Caco-2 (cell line): ENCODE measurements at regions not wholly inside any gene's neighbourhood (a gene's known extent, or its start where the extent isn't known, plus 50 kb on each side); places are given as distances from the start of the nearest gene placed in this dataset.

Experiments
- BruUV-seq: library from RNA; stranded (reverse); fragments of 400-500 nt; replicated peaks from 2 replicates; lab custom pipeline; 2021; lab: Mats Ljungman, UMichigan
- CTCF ChIA-PET: fragments of 300-600 bp; sonication (Branson Sonifier 250); formaldehyde crosslinking; loops from one replicate; lab custom pipeline; 2022; ENCODE audit warnings: antibody characterized with exemption; lab: Charles Lee
- POLR2A ChIA-PET: fragments of 300-600 bp; sonication (Branson Sonifier 250); formaldehyde crosslinking; loops from one replicate; lab custom pipeline; 2022; ENCODE audit warnings: antibody characterized with exemption; lab: Charles Lee
- DNase-seq, 2 experiments: peaks; one replicate each; pipeline versions ENCODE4 v3.0.0 to v3.0.0-alpha.2; 2020 to 2022
- H3K27me3 ChIP-seq: replicated peaks from 2 replicates; pipeline ENCODE4 v1.6.0; 2011; ENCODE audit warnings: low read length; ENCODE audit not compliant: control insufficient read depth, insufficient read depth
- H3K36me3 ChIP-seq: 2 replicates; pipeline ENCODE4 v1.5.1; 2011; ENCODE audit warnings: low read length; ENCODE audit not compliant: control insufficient read depth, insufficient read depth
- H3K4me1 ChIP-seq: fragments of 250-450 bp; sonication (Bioruptor Pico); 2 replicates; pipeline ENCODE4 v1.5.1; 2020; ENCODE audit warnings: mild to moderate bottlenecking
- H3K4me3 ChIP-seq: 2 replicates; pipeline ENCODE4 v1.5.1; 2011; ENCODE audit warnings: low read depth, mild to moderate bottlenecking, control low read depth, low read length
- H3K9me3 ChIP-seq: fragments of 250-450 bp; sonication (Bioruptor Pico); 2 replicates; pipeline ENCODE4 v1.5.1; 2020; ENCODE audit warnings: mild to moderate bottlenecking, moderate library complexity
- H3K27ac Mint-ChIP-seq: one replicate; pipeline ENCODE4 v1.8.0; 2022; ENCODE audit warnings: mixed read lengths; ENCODE audit not compliant: unreplicated experiment
- H3K27me3 Mint-ChIP-seq: one replicate; pipeline ENCODE4 v1.8.0; 2022; ENCODE audit warnings: mixed read lengths; ENCODE audit not compliant: insufficient read depth, unreplicated experiment
- H3K36me3 Mint-ChIP-seq: one replicate; pipeline ENCODE4 v1.8.0; 2022; ENCODE audit warnings: mild to moderate bottlenecking, mixed read lengths; ENCODE audit not compliant: insufficient read depth, unreplicated experiment
- H3K4me1 Mint-ChIP-seq: one replicate; pipeline ENCODE4 v1.8.0; 2022; ENCODE audit warnings: low read depth, mixed read lengths; ENCODE audit not compliant: unreplicated experiment
- H3K4me3 Mint-ChIP-seq: one replicate; pipeline ENCODE4 v1.8.0; 2022; ENCODE audit warnings: mild to moderate bottlenecking, moderate library complexity, mixed read lengths; ENCODE audit not compliant: unreplicated experiment
- H3K9me3 Mint-ChIP-seq: one replicate; pipeline ENCODE4 v1.8.0; 2022; ENCODE audit warnings: mixed read lengths; ENCODE audit not compliant: unreplicated experiment
- CTCF ChIP-seq, 2 experiments: fragments of 200-600 bp in 1 of 2; IDR thresholded peaks; 1 replicate in 1 of 2; 2 replicates in 1 of 2; pipeline versions ENCODE4 v1.5.1 to v1.8.0; 2011 to 2022; ENCODE audit warnings: antibody characterized with exemption in 1 of 2, control low read depth in 1 of 2, inconsistent platforms in 1 of 2, low read depth in 1 of 2, low read length in 1 of 2, mild to moderate bottlenecking in 1 of 2, moderate library complexity in 1 of 2; ENCODE audit not compliant: insufficient read depth in 1 of 2, severe bottlenecking in 1 of 2, unreplicated experiment in 1 of 2
- intact Hi-C: fragments of 100-400 bp; cut with micrococcal nuclease; formaldehyde crosslinking; loops from one replicate; pipeline ENCODE4 v1.10.0; 2022; ENCODE audit not compliant: unreplicated experiment

GRCh38 chr20:46798430-46798829 is 89.0 kb downstream of the SLC2A10 start:
- ChIA-PET POLR2A (no interaction called here), CTCF (no interaction called here)
- H3K36me3 Mint-ChIP-seq = no peaks in the 10 kb centered on the region
- Histone ChIP-seq H3K4me1 (no peaks in the 10 kb centered on the region), H3K4me3 (no peak overlapping the region), H3K27me3 (no peaks in the 10 kb centered on the region; the same call in 1 of the 2 replicates), H3K36me3 (no peaks in the 10 kb centered on the region), H3K9me3 (no peaks in the 10 kb centered on the region)
- H3K4me1 Mint-ChIP-seq = no peaks in the 10 kb centered on the region
- no peak overlapping the region for H3K27ac Mint-ChIP-seq
- H3K27me3 Mint-ChIP-seq = peaks cover 53% of the 10 kb centered on the region
- no peaks in the 10 kb centered on the region for H3K9me3 Mint-ChIP-seq
- DNase-seq = no peak
- no peak for TF ChIP-seq CTCF (IDR thresholded peaks at IDR 0.05; ENCODE audit: insufficient read depth in 1 of 2, low read depth in 1 of 2, low read length in 1 of 2, severe bottlenecking in 1 of 2, unreplicated experiment in 1 of 2)
- intact Hi-C loops = no loop called here
- H3K4me3 Mint-ChIP-seq = no peak overlapping the region
- BruUV-seq = no TSS peak

- no peak overlapping the region for H3K27ac Mint-ChIP-seq
- DNase-seq = peak in 1 of 2 experiments; percentile 33
- Histone ChIP-seq H3K36me3 (no peaks in the 10 kb centered on the region), H3K27me3 (no peaks in the 10 kb centered on the region; the same call in 1 of the 2 replicates), H3K9me3 (no peaks in the 10 kb centered on the region), H3K4me3 (no peak overlapping the region), H3K4me1 (no peaks in the 10 kb centered on the region)
- intact Hi-C loops = no loop called here
- no peaks in the 10 kb centered on the region for H3K9me3 Mint-ChIP-seq
- H3K4me3 Mint-ChIP-seq = no peak overlapping the region
- no peaks in the 10 kb centered on the region for H3K4me1 Mint-ChIP-seq
- CTCF ChIA-PET = no interaction called here
- peaks cover 45% of the 10 kb centered on the region for H3K27me3 Mint-ChIP-seq
- POLR2A ChIA-PET = no interaction called here
- no peak for TF ChIP-seq CTCF (IDR thresholded peaks at IDR 0.05; ENCODE audit: insufficient read depth in 1 of 2, low read depth in 1 of 2, low read length in 1 of 2, severe bottlenecking in 1 of 2, unreplicated experiment in 1 of 2)
- no peaks in the 10 kb centered on the region for H3K36me3 Mint-ChIP-seq
- no TSS peak for BruUV-seq
Measured at GRCh38 chr20:46799781-46800408, 90.4 kb downstream of the SLC2A10 start.

GRCh38 chr20:46800409-46800804 is 91.0 kb downstream of the SLC2A10 start:
- H3K36me3 ChIP-seq = no peaks in the 10 kb centered on the region
- H3K27ac Mint-ChIP-seq = no peak overlapping the region
- CTCF ChIA-PET = no interaction called here
- intact Hi-C loops = no loop called here
- H3K36me3 Mint-ChIP-seq = no peaks in the 10 kb centered on the region
- no peak for DNase-seq
- TF ChIP-seq CTCF (IDR thresholded peaks at IDR 0.05; ENCODE audit: insufficient read depth in 1 of 2, low read depth in 1 of 2, low read length in 1 of 2, severe bottlenecking in 1 of 2, unreplicated experiment in 1 of 2) = no peak
- no peak overlapping the region for H3K4me3 ChIP-seq
- POLR2A ChIA-PET = no interaction called here
- H3K4me1 Mint-ChIP-seq = no peaks in the 10 kb centered on the region
- BruUV-seq = no TSS peak
- H3K27me3 Mint-ChIP-seq = peaks cover 45% of the 10 kb centered on the region
- H3K4me1 ChIP-seq = no peaks in the 10 kb centered on the region
- no peaks in the 10 kb centered on the region for H3K9me3 Mint-ChIP-seq
- H3K27me3 ChIP-seq = no peaks in the 10 kb centered on the region; the same call in 1 of the 2 replicates
- no peak overlapping the region for H3K4me3 Mint-ChIP-seq
- no peaks in the 10 kb centered on the region for H3K9me3 ChIP-seq
